Right cardiac atrium (tissue), 5 donors: ENCODE measurements at regions not wholly inside any gene's neighbourhood (a gene's known extent, or its start where the extent isn't known, plus 50 kb on each side); places are given as distances from the start of the nearest gene placed in this dataset.
A peak's percentile ranks its signal among the peaks of the same experiment; 100 is the strongest.

Source experiments
- ATAC-seq, 2 donors: fragments of 200-7000 bp; cut with Tn5 transposase; one replicate each; pipeline versions ENCODE4 v1.8.0 to v1.9.1; 2020; ENCODE audit warnings: moderate library complexity in 2 of 2, mild to moderate bottlenecking in 1 of 2
- DNase-seq, 3 donors: peaks; one replicate each; pipeline ENCODE4 v3.0.0-alpha.2; 2020
- H3K27ac ChIP-seq: one replicate; pipeline ENCODE4 v1.5.1; 2013; ENCODE audit warnings: mild to moderate bottlenecking, low read length, control low read depth, moderate library complexity
- H3K27me3 ChIP-seq: one replicate; pipeline ENCODE4 v1.6.1; 2013; ENCODE audit not compliant: control insufficient read depth, insufficient read depth
- H3K4me1 ChIP-seq: one replicate; pipeline ENCODE4 v1.6.1; 2013; ENCODE audit warnings: low read length; ENCODE audit not compliant: control insufficient read depth, insufficient read depth
- H3K4me3 ChIP-seq: one replicate; pipeline ENCODE4 v1.5.1; 2013; ENCODE audit warnings: low read length, control low read depth
- H3K9me3 ChIP-seq: one replicate; pipeline ENCODE4 v1.6.1; 2013; ENCODE audit warnings: low read length; ENCODE audit not compliant: control insufficient read depth
- WGBS: extraction: QIAGEN DNeasy Blood & Tissue Kit; methylation state at CpG from one replicate; pipeline ENCODE4 v1.1.7; 2013; 5-methylcytosine and 5-hydroxymethylcytosine counted together
- intact Hi-C, 4 donors: fragments of 100-400 bp; cut with DNase I; formaldehyde crosslinking; loops; one replicate each; pipeline versions ENCODE4 v1.11.0 to v1.14.0; 2022 to 2023
- donor health status: healthy with polysubstance abuse.
- donor health status: DM: no; HTN: yes; CAD: no.
- donor health status: DM: no; HTN: no; CAD: no.
- donor health status: DM: no; HTN: yes; CAD: no; lungs with severe emphysema.
- donor health status: DM: yes; HTN: yes; CAD: no.

GRCh38 chr9:105129731-105130130 lies 114.7 kb upstream of the SLC44A1 start:
- Histone ChIP-seq H3K27me3 (no peaks in the 10 kb centered on the region), H3K9me3 (no peaks in the 10 kb centered on the region), H3K27ac (no peak overlapping the region), H3K4me3 (no peak overlapping the region), H3K4me1 (no peaks in the 10 kb centered on the region)
- no peak for DNase-seq
- WGBS: 98% methylated on average over 1 of the region's 1 CpG
- no peak for ATAC-seq
- intact Hi-C loops: no loop called here

- Histone ChIP-seq H3K9me3 (no peaks in the 10 kb centered on the region), H3K4me3 (no peak overlapping the region), H3K27ac (no peak overlapping the region), H3K4me1 (no peaks in the 10 kb centered on the region), H3K27me3 (no peaks in the 10 kb centered on the region)
- 91% methylated on average over 3 of the region's 3 CpGs for WGBS
- ATAC-seq (no peak), DNase-seq (no peak)
- intact Hi-C loops: no loop called here
Observed at GRCh38 chr9:105131981-105132380, 112.5 kb upstream of the SLC44A1 start.

- no peaks in the 10 kb centered on the region for H3K4me1 ChIP-seq
- DNase-seq (no peak), ATAC-seq (no peak)
- H3K4me3 ChIP-seq: no peak overlapping the region
- H3K9me3 ChIP-seq: no peaks in the 10 kb centered on the region
- intact Hi-C loops: no loop called here
- no peak overlapping the region for H3K27ac ChIP-seq
- H3K27me3 ChIP-seq: no peaks in the 10 kb centered on the region
- 53% methylated on average over 2 of the region's 2 CpGs for WGBS
Observed at GRCh38 chr9:105132606-105133005, 111.8 kb upstream of the SLC44A1 start.

GRCh38 chr9:105138306-105138801 lies 106.1 kb upstream of the SLC44A1 start:
- intact Hi-C loops: no loop called here

GRCh38 chr9:105141146-105141975 lies 103.1 kb upstream of the SLC44A1 start:
- H3K4me1 ChIP-seq: no peaks in the 10 kb centered on the region
- no peak overlapping the region for H3K27ac ChIP-seq
- WGBS: 66% methylated on average over 5 of the region's 5 CpGs
- intact Hi-C loops: no loop called here
- H3K4me3 ChIP-seq: no peak overlapping the region
- no peaks in the 10 kb centered on the region for H3K27me3 ChIP-seq
- no peaks in the 10 kb centered on the region for H3K9me3 ChIP-seq
- DNase-seq: no peak
- peak; percentile 18 to 55 for ATAC-seq

More at GRCh38 chr9:105138306-105138801, 106.1 kb upstream of the SLC44A1 start:
- WGBS: 67% methylated on average over 5 of the region's 5 CpGs
- H3K4me1 ChIP-seq: no peaks in the 10 kb centered on the region
- H3K9me3 ChIP-seq: no peaks in the 10 kb centered on the region
- ATAC-seq (peak in 1 of 2 donors; percentile 43), DNase-seq (peak in 1 of 3 donors; percentile 75)
- H3K27ac ChIP-seq: no peak overlapping the region
- no peaks in the 10 kb centered on the region for H3K27me3 ChIP-seq
- H3K4me3 ChIP-seq: no peak overlapping the region

GRCh38 chr9:105141976-105142250 lies 102.5 kb upstream of the SLC44A1 start:
- WGBS: 83% methylated on average over 1 of the region's 1 CpG
- intact Hi-C loops: no loop called here
- H3K27me3 ChIP-seq: no peaks in the 10 kb centered on the region
- DNase-seq (no peak), ATAC-seq (no peak)
- H3K4me3 ChIP-seq: no peak overlapping the region
- no peaks in the 10 kb centered on the region for H3K9me3 ChIP-seq
- no peaks in the 10 kb centered on the region for H3K4me1 ChIP-seq
- H3K27ac ChIP-seq: no peak overlapping the region

- no peak for ATAC-seq
- H3K4me3 ChIP-seq: no peak overlapping the region
- no peak overlapping the region for H3K27ac ChIP-seq
- no peaks in the 10 kb centered on the region for H3K9me3 ChIP-seq
- no peak for DNase-seq
- intact Hi-C loops: no loop called here
- no peaks in the 10 kb centered on the region for H3K4me1 ChIP-seq
- WGBS: 82% methylated on average over 8 of the region's 8 CpGs
- no peaks in the 10 kb centered on the region for H3K27me3 ChIP-seq
Observed at GRCh38 chr9:105142406-105143135, 101.9 kb upstream of the SLC44A1 start.

- no peak overlapping the region for H3K27ac ChIP-seq
- WGBS: 90% methylated on average over 6 of the region's 6 CpGs
- no peaks in the 10 kb centered on the region for H3K9me3 ChIP-seq
- no peak overlapping the region for H3K4me3 ChIP-seq
- no peaks in the 10 kb centered on the region for H3K4me1 ChIP-seq
- no peak for ATAC-seq
- intact Hi-C loops: no loop called here
- no peak for DNase-seq
- H3K27me3 ChIP-seq: no peaks in the 10 kb centered on the region
Observed at GRCh38 chr9:105143136-105143430, 101.4 kb upstream of the SLC44A1 start.

- DNase-seq: no peak
- intact Hi-C loops: no loop called here
- Histone ChIP-seq H3K27me3 (no peaks in the 10 kb centered on the region), H3K27ac (no peak overlapping the region), H3K4me1 (no peaks in the 10 kb centered on the region), H3K9me3 (no peaks in the 10 kb centered on the region), H3K4me3 (no peak overlapping the region)
- WGBS: 91% methylated on average over 1 of the region's 1 CpG
- ATAC-seq: no peak
Observed at GRCh38 chr9:105144076-105144475, 100.4 kb upstream of the SLC44A1 start.

- no peak for DNase-seq
- intact Hi-C loops: no loop called here
- ATAC-seq: no peak
- H3K9me3 ChIP-seq: no peaks in the 10 kb centered on the region
- no peak overlapping the region for H3K27ac ChIP-seq
- H3K4me1 ChIP-seq: no peaks in the 10 kb centered on the region
- H3K4me3 ChIP-seq: no peak overlapping the region
- no peaks in the 10 kb centered on the region for H3K27me3 ChIP-seq
- WGBS: 81% methylated on average over 2 of the region's 2 CpGs
Observed at GRCh38 chr9:105144841-105145240, 99.6 kb upstream of the SLC44A1 start.

- Histone ChIP-seq H3K9me3 (no peaks in the 10 kb centered on the region), H3K27me3 (no peaks in the 10 kb centered on the region), H3K4me3 (no peak overlapping the region), H3K27ac (no peak overlapping the region), H3K4me1 (no peaks in the 10 kb centered on the region)
- ATAC-seq: no peak
- 59% methylated on average over 5 of the region's 5 CpGs for WGBS
- peak in 1 of 3 donors; percentile 46 for DNase-seq
- intact Hi-C loops: no loop called here
Observed at GRCh38 chr9:105146677-105147076, 97.8 kb upstream of the SLC44A1 start.
